Occipital lobe (tissue), 1 donor: ENCODE measurements at regions not wholly inside any gene's neighbourhood (a gene's known extent, or its start where the extent isn't known, plus 50 kb on each side); places are given as distances from the start of the nearest gene placed in this dataset.

Source experiments
- DNase-seq: peaks from one replicate; lab custom pipeline; 2025; lab: John Stamatoyannopoulos, UW

DNA sequence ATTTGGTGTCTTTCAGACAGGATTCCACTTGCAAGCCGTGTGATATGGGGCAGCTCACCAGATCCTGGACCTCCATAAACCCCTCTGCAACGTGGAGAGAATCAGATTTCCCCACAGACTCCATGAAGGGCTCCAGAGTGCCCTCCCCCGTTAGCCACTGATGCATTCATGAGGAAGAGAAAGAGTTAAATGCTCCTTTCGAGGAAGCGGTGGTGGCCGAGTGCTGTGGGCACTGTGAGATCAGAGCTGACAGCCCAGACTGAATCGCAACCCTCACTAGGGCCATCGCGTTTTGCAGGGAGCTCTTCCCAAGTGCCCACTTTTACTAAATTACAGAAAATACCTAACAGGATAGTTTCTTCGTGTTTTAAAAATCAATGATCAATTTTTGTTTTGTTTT, 226.3 kb upstream of the ZNF32 start:
- no peak for DNase-seq

DNA sequence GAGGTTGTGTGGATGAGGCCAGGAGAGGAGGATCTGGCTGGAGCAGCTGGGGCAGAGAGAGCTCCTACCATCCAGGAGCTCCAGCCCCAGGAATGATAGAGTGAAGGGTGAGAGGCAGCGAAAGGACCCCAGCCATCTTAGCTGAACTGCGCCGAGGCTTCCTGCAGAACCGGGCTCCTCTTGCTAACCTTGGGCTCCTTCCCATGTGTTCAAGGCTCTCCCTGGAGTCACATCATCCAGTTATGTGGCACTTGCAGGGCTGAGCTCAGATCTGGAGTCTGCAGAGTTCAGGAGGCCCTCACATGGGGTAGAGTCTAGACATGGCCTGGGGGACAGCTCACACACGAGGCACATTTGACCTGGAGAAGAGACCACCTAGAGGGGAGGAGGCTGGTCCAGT, 225.0 kb upstream of the ZNF32 start:
- no peak for DNase-seq

DNA sequence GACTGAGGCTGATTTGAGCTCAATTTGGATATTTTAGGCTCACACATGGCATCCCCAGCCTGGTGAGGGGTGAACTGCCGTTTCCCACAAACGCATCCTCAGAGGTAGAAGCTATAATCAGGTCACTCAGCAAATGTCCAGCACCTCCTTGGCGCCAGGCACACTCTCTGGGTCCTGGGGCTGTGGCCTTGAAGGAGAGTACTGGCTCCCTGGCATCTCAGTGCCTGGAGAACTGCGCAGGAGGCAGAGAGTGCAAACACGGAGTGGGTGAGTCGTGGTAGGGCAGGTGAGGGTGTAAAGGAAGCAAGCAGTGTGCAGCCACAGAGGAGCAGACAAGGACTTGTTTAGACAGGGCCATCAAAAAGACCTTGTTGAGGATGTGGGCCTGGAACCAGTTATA, 224.0 kb upstream of the ZNF32 start:
- DNase-seq, result no peak

DNA sequence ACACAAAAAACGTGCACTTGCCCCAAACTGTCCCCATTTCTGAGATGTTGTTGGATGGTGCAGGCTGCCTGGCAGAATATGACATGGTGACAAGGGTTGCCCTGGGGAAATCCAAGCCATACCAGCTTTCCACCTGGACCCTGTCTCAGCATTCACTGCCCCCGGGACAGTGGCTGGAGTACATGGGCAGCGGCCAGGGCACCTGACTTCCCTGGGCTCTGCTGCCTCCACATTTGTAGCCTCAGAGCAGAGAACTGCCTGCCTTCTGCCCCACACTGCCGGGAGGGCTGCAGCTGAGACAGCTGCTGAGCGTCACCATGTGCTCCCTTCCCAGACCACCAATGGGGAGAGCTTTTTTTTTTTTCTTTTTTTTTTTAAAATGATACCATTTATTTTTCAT, 222.9 kb upstream of the ZNF32 start:
- DNase-seq, result no peak

DNA sequence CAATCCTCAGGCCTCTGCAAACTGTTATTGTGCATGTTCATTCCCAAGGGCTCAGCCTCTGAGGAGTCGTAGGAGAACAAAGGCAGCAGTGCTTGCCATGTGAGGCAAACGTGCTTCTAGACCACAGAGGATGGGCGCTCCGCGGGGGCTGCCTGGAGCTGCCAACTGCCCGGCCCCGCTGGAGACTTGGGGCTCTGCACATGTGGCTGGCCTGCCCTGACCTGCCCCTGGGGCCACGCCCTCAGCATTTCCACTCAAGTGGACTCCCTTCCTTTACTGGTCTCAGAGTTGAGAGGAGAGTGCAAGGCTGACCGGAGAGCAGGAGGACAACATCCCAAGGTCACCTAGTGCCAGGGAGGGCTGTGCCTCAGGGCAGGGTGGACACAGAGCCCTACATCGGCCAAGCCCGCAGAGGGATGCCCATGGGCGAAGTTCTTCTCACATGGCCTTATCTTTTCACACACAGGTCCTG, 222.3 kb upstream of the ZNF32 start:
- no peak for DNase-seq

DNA sequence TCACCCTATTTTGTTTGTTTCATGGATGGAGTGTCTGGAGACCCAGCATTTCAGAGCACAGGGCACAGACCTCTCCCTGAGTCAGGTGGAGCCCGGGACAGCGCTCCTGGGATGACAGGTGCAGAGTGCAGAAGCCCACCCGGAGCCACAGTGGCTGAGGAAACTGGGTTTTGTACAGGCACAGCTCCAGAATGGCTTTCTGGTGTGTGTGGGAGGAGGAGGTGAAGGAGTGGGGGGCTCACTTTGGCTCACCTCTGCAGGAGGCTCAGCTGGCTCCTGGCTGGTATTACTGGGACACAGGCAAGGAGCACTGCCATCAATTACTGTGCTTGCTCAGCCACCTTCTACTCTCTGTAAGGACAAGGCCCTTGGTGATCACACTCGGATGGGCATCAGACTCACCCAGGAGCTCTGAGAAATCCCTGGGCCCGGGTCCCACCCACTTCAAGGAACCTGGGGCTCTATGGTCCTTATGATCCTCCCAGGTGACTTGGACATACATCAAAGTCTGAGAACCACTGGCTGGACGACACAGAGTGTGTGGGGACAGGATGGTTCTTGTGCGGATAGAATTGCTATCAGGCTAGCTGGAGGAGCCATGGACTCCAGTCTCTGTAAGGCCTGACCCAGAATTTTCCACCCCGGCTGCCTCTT, 221.1 kb upstream of the ZNF32 start:
- DNase-seq, result no peak

DNA sequence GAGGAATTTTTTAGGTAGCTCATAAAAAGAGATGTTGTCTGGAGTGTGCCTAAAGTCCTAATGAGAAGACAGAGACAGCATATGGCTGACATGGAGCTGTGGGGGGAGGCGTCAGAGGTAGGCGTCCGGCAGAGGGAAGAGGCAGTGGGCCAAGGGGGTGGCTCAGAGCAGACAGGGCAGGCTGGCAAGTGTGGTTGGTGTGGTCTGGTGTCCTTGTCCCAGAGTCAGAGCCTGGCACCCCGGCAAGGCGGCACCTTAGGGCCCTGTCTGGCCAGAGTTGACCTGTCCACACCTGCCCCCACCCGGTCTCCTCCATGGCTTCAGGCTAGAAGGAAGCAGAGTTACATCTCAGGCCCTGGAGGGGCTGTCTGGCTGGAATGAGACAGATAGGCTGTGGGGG, 220.3 kb upstream of the ZNF32 start:
- no peak for DNase-seq

DNA sequence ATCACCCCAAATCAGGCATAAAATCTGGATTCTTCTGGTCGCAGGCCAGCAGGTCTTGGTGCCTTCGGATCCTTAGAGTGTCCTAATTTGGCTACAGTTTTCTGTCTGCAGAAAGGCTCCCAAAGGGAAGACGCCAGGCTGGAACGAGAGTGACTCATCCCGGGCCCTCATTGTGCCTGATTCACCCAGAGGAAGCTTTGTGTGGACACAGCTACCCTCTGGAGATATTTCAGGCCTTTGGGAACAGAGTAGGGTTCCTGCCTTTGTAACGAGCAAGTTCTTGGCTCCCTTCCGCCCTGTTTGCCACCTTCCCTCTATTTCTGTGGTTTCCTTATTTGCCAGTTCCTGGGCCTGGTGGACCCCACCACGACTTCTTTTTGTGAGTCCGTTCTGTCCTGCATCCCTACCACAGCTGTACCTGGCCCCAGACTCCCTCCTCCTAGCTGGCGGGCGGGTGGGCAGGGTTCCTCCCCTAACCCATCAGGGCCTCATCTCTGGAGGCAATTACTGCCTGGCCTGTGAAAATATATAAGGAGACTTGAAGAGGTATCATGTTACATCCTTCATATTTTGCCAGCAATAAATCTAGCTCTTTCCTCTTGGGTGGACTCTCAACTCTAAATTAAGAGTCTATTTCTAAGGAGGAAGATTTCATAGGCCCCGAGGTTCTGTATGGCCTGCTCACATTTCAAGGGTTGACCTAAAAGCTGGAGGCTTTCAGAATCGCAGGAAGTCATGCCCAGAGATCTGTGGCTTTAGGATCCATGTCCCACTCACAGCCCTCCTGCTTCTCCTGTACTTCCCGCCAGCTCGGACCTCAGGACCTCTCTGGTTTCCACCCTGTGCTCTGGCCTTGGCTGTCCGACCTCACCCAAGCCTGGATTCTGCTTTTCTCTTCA, 219.2 kb upstream of the ZNF32 start:
- no peak for DNase-seq

DNA sequence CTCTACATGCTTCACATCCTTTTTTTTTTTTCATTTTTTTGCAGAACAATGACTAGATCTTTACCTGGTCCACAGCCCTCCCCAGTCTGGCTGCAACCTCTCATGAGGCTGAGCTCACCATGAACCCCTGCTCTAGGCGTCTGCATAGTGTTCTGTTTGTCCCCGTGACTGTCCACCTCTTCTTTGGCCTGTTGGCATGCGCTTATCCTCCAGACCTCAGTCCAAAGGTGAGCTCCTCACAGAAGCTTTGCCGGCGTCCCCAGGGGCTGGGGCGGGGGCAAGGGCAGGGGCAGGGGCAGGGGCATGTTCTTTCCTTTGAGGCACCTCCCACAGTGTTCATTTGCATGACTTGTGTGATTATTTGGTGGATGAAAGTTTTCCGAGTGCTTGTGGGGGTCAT, 218.4 kb upstream of the ZNF32 start:
- DNase-seq, result no peak

DNA sequence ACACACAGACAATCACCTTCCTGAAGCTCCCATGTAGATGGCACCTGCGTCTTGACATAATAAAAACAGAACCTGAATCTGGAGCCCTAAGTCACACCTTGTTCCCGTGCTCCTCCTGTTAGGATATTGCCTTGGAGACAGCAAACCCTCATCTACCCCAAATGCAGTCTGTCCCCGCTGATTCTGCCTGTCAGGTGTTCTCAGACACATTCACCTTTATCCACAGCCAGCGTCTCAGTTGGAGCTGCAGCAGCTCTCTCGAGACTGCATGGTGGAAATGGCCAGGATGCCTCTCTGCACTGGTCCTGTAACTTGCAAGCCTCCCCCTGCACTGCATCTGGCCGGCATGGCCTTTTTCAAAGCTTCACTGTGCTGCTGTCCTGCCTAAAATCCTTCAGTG, 218.0 kb upstream of the ZNF32 start:
- no peak for DNase-seq

DNA sequence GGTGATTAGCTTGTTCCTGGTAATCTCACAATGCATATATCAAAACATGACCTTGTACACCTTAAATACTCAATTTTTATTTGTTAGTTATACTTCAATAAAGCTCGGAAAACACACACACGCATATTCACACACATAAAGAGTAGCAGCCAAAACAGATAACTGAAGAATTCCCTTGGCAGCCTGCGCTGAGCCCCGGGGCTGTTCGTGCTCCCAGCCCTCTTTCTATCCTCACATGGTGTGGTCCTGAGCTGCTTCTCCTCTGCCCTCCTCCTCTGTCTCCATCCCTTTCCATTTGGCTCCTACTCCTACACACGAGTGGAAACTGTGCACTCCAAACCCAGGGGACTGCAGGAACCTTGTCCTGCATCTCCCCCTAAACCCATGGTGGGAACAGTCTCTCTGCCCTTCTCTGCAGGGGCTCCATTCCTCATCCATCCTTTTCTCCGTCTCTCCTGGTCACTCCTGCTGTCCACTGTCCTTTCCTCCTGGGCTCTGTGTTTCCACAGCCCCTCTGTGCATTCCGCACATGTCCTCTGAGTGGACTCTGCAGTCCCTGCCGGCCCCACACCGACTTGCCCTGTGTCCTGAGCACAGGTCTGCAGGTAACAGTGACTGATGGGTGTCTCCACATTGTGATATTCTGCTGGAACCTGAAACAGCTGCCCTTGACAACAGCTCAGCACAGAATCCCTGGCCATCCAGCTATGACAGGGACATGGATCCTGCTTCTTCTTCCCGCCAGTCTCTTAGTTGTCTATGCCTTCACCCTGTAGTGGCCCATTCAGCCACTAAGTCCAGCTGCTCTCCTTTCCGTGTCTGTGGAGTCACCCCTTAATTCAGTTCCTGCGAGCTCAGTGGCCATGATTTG, 216.8 kb upstream of the ZNF32 start:
- DNase-seq, result no peak

DNA sequence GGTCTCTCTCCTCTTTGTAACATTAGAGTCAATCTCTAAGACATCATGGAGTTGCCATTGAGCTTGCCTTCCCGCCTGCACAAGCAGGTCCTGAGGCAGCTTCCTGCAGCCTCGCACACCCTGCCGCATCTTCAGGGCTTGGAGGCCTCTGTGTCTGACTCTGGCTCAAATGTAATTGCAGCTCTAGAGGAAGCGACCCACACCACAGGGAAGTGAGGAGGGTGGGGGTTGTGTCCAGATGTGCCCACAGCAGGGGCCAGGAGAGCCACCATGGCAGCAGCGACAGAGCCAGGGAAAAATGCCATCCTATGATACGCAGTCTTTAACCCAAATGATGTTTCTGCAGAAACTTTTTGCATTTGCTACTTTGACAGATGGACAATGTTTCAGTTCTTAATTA, 216.0 kb upstream of the ZNF32 start:
- DNase-seq, result no peak

DNA sequence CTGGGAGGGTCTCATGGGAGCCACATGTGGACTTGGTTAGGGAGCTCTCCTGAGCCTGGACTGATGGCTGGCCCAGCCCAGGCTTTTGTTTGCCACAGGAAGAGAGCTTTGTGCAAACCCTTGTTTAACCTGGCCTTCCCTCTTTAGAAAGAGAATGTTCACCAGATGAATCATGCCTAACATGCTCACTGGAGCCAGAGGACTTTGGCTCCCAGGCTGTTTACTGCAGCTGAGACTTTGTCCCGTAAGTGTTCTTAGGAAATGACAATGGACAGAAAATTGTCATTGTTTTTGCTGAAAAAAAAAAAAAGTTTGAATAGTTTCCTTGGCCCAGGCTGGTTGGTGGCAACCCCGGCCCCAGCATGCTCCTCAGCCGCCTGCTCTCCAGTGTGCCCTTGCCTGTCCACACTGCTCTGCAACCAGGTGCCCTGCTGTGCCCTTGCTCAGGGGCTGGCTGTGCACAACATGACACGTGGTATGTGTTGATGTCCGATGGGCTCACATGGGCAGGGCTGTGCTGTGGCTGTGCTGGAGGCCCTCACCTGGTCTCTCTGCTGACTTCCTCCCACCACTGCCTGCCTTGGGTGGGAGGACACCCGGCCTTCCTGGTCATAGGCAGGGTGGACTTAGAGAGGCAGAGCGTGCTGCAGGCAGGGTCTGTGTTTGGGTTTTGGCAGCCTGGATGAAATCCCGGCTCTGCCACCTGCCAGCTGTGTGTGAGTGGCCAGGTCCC, 215.3 kb upstream of the ZNF32 start:
- no peak for DNase-seq

DNA sequence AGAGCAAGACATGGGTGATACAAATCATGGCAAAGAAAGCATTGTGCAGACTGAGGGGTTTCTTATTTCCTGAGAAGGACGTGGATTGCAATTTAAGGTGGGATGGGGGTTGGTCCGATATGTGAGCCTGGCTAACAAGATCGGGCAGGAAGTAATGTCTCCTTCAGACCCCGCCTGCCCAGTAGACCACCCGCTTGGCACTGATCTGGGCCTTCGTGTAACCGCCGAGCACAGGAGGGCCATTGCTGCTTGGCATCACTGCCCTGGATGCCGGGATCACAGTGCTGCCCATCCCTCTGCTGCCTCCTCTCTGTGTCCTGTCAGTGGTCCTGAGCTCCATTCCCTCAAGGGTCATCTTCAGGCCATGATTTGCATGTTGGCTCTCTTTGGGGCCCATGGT, 214.6 kb upstream of the ZNF32 start:
- DNase-seq, result no peak

DNA sequence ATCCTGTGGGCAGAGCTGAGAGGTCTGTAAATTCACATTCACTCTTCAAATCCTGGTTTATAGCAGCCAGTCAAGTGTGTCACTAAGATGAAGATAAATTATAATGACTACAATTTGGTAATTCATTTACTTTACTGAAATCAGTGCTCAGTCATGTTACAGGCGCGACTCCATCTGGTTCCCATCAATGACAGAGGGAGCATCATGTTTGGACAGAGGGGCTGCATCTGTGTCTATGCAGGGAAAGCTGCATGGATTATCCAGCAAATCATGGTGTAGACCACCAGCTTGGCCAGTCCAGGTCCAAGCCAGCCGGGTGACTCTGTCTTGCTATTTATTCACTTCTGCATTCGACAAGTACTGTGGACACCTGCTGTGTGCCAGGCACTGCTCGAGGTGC, 214.1 kb upstream of the ZNF32 start:
- no peak for DNase-seq

DNA sequence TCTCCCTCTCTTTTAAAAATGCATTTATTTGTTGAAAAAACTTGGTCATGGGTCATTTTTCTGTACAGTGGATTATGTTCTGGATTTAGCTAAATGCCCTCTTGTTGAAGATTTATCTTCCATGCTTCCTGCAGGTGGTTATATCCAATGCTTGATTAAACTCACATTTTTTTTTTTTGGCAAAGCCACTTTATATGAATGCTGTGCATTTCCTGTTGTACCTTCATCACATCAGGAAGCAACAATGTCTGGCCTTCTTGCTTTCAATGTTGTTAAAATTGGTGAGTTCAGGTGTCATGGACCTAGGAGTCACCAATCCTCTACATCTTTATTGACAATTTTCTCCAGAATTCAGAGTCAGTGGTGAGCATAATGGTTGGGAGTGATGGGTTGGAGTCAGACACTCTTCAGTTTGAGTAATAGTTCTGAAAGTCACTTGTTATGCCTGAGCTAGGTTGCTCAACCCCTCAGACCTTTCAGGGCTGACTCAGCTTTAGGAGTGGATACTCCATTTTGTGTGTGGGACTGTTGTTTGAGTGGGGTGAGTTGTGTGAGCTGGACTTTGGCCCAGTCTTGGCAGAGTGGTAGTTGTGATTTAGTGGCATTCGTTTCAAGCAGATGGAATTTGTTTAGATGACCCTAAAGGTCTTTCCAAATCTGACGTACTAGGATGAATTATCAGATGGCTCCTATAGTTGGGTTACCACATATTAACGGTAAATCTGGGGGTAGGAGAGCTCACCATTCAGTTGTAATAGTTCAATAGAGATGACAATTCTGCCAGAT, 213.5 kb upstream of the ZNF32 start:
- no peak for DNase-seq

DNA sequence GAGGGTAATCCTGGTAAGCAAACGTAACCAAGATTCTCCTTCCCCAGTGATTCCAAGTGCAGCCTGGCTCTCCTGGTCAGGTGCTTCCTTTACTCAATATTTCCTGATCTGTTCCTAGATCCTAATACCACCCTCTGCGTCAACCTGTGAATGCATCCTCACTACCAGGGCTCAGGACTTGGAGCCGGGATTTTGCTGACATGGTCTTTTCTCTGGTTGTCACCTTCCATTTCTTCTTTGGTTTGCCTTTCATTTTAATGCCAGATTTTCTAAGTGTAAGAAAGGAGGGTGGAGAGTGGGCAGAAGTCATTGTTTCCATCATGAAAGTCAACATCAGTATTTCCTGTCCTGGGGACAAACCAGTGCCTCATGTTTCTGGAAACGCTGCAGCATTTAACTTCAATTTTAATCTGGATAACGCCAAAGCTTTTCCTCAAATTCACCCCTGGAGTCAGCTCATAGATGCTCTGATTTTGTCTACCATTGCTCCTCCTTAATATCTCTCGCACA, 210.4 kb upstream of the ZNF32 start:
- no peak for DNase-seq

DNA sequence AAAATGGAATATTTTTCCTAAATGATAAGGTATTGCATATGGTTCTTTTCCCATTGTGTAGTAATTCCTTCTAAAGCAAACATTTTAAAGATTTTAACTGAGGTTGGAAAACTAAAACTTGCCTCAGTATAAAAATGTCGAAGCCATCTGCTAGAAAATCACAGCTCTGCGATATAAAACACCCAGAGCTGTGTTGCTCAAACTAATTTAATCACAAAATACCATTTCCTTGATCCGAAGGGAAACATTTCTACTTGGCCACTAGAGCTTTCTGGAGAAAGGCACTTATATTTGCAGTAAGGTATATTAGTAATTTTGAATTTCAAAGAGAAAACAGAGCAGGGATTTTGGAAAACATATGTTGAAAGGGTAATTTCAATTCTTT, 209.2 kb upstream of the ZNF32 start:
- DNase-seq, result no peak

DNA sequence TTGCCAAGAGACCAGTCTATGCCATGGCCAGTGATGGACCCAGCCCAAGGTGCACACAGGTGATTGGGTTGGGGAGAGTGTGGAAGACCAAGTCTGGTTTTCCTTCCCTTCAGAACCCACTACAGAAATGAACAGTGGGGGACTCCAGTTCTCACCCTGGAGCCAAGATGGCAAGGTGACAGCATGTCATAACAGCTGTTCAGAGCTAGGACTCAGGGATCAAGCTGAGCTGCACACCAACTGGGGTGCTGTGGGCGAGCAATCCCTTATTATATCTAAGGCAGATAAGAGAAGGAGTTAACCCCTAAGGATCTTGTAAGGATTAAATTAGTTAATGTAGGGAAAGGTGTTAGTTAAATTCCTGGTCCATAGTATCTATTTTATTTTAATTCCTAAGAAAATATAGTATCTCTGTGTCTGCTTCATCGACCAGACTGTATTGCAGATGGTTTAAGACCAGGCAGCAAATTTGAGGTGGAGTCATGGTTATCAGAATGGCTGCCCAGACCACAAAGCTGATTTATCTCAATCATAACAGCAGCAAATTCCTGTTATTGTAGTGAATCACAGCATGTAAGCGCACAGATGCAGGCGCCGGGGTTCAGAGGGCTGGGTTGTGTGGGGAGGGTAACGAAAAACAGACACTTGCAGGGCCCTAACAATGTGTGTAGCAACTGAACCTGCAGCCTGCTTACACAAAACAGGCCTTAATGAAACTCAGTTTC, 208.7 kb upstream of the ZNF32 start:
- DNase-seq, result no peak

DNA sequence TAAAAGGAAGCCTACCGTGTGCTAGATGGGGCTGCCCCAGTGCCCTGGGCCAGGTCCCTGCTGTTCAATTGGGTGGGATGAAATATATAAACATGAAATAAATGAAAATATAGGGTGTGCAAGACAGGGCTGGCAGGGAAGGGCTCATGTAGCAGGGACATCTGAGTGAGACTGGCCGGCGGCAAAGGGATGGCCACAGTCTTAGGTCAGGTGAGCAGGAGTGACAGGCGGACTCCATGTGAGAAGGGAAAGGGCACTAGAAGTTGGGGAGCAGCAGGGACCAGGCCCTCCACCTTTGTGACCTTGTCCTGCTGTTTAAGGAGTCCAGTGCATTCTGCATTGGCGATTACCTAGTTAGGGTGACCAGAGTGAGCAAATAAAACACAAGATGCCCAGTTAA, 207.6 kb upstream of the ZNF32 start:
- DNase-seq, result no peak
